H9 (cell line): ENCODE measurements at regions not wholly inside any gene's neighbourhood (a gene's known extent, or its start where the extent isn't known, plus 50 kb on each side); places are given as distances from the start of the nearest gene placed in this dataset.

ENCODE experiments used
- DNase-seq: peaks from one replicate; pipeline ENCODE4 v3.0.0-alpha.2; 2017
- H2AFZ ChIP-seq: one replicate; pipeline ENCODE4 v1.6.1; 2013; ENCODE audit warnings: mild to moderate bottlenecking, low read length, control low read depth, moderate library complexity
- H2AK5ac ChIP-seq: 2 replicates; pipeline ENCODE4 v1.6.1; 2013; ENCODE audit warnings: low read length, control low read depth, mixed read lengths; ENCODE audit not compliant: insufficient read length
- H2BK120ac ChIP-seq: one replicate; pipeline ENCODE4 v1.6.1; 2013; ENCODE audit warnings: low read depth, mild to moderate bottlenecking, low read length, control low read depth, inconsistent platforms; ENCODE audit not compliant: poor library complexity, severe bottlenecking
- H2BK12ac ChIP-seq: 2 replicates; pipeline ENCODE4 v1.6.1; 2013; ENCODE audit warnings: low read length, control low read depth, mixed read lengths, low read depth; ENCODE audit not compliant: insufficient read length
- H2BK15ac ChIP-seq: 2 replicates; pipeline ENCODE4 v1.6.1; 2013; ENCODE audit warnings: low read depth, low read length, control low read depth
- H2BK20ac ChIP-seq: one replicate; pipeline ENCODE4 v1.6.1; 2013; ENCODE audit warnings: low read depth, mild to moderate bottlenecking, low read length, control low read depth, inconsistent platforms; ENCODE audit not compliant: poor library complexity, severe bottlenecking
- H2BK5ac ChIP-seq: 2 replicates; pipeline ENCODE4 v1.6.1; 2013; ENCODE audit warnings: low read length, control low read depth, mixed read lengths; ENCODE audit not compliant: insufficient read length
- H3K14ac ChIP-seq: 2 replicates; pipeline ENCODE4 v1.6.1; 2013; ENCODE audit warnings: low read length, control low read depth; ENCODE audit not compliant: insufficient read depth
- H3K18ac ChIP-seq: 2 replicates; pipeline ENCODE4 v1.6.1; 2013; ENCODE audit warnings: low read depth, mild to moderate bottlenecking, mixed read lengths, low read length, control low read depth; ENCODE audit not compliant: insufficient read length
- H3K23ac ChIP-seq: 2 replicates; pipeline ENCODE4 v1.6.1; 2013; ENCODE audit warnings: low read length, control low read depth, mixed read lengths, low read depth; ENCODE audit not compliant: insufficient read length
- H3K23me2 ChIP-seq: 2 replicates; pipeline ENCODE4 v1.6.1; 2013; ENCODE audit warnings: low read depth, mild to moderate bottlenecking, mixed read lengths, low read length, control low read depth; ENCODE audit not compliant: insufficient read length, poor library complexity, severe bottlenecking
- H3K27ac ChIP-seq: 2 replicates; pipeline ENCODE4 v1.5.1; 2013; ENCODE audit warnings: low read length, control low read depth, mixed read lengths, low read depth; ENCODE audit not compliant: insufficient read length
- H3K27me3 ChIP-seq: 2 replicates; pipeline ENCODE4 v1.6.1; 2013; ENCODE audit warnings: low read length, control low read depth, inconsistent platforms; ENCODE audit not compliant: insufficient read depth
- H3K4ac ChIP-seq: 2 replicates; pipeline ENCODE4 v1.6.1; 2013; ENCODE audit warnings: low read depth, mild to moderate bottlenecking, control low read depth, inconsistent platforms, low read length, moderate library complexity
- H3K4me1 ChIP-seq: 2 replicates; pipeline ENCODE4 v1.6.1; 2013; ENCODE audit warnings: low read length, control low read depth, inconsistent platforms; ENCODE audit not compliant: insufficient read depth
- H3K4me2 ChIP-seq: 2 replicates; pipeline ENCODE4 v1.6.1; 2013; ENCODE audit warnings: low read length, control low read depth, mixed read lengths; ENCODE audit not compliant: insufficient read length, insufficient read depth
- H3K56ac ChIP-seq: 2 replicates; pipeline ENCODE4 v1.6.1; 2013; ENCODE audit warnings: low read depth, mild to moderate bottlenecking, mixed read lengths, low read length, control low read depth; ENCODE audit not compliant: insufficient read length
- H3K79me1 ChIP-seq: 2 replicates; pipeline ENCODE4 v1.6.1; 2013; ENCODE audit warnings: low read depth, mild to moderate bottlenecking, moderate library complexity, low read length, control low read depth, inconsistent platforms; ENCODE audit not compliant: insufficient read depth, poor library complexity, severe bottlenecking
- H3K79me2 ChIP-seq: 2 replicates; pipeline ENCODE4 v1.6.1; 2013; ENCODE audit warnings: low read length, control low read depth, inconsistent platforms; ENCODE audit not compliant: insufficient read depth
- H3K9ac ChIP-seq: 2 replicates; pipeline ENCODE4 v1.6.1; 2013; ENCODE audit warnings: low read length, control low read depth, mixed read lengths; ENCODE audit not compliant: insufficient read length; ENCODE audit errors: extremely low read depth
- H3K9me3 ChIP-seq: one replicate; pipeline ENCODE4 v1.6.1; 2013; ENCODE audit warnings: low read depth, low read length, inconsistent platforms; ENCODE audit not compliant: control insufficient read depth
- H3T11ph ChIP-seq: one replicate; pipeline ENCODE4 v1.6.1; 2013; ENCODE audit warnings: mild to moderate bottlenecking, low read length, control low read depth, inconsistent platforms
- H4K20me1 ChIP-seq: one replicate; pipeline ENCODE4 v1.6.1; 2013; ENCODE audit not compliant: control insufficient read depth, insufficient read length, insufficient read depth
- H4K5ac ChIP-seq: 2 replicates; pipeline ENCODE4 v1.6.1; 2013; ENCODE audit warnings: low read depth, mild to moderate bottlenecking, mixed read lengths, low read length, control low read depth; ENCODE audit not compliant: insufficient read length
- H4K8ac ChIP-seq: replicated peaks from 2 replicates; pipeline ENCODE4 v1.6.1; 2013; ENCODE audit warnings: low read length, control low read depth, mixed read lengths, low read depth; ENCODE audit not compliant: insufficient read length
- H4K91ac ChIP-seq: 2 replicates; pipeline ENCODE4 v1.6.1; 2013; ENCODE audit warnings: low read depth, mild to moderate bottlenecking, moderate library complexity, mixed read lengths, low read length, control low read depth; ENCODE audit not compliant: insufficient read length
- H3K27ac Mint-ChIP-seq, 3 experiments: 2 replicates in 2 of 3; 3 replicates in 1 of 3; pipeline ENCODE4 v1.8.0; 2020 to 2021; ENCODE audit warnings: mixed read lengths in 3 of 3, mild to moderate bottlenecking in 1 of 3, moderate library complexity in 1 of 3
- H3K27me3 Mint-ChIP-seq: 2 replicates; pipeline ENCODE4 v1.8.0; 2021; ENCODE audit warnings: low read depth, mild to moderate bottlenecking, moderate library complexity, mixed read lengths
- H3K36me3 Mint-ChIP-seq, 3 experiments: 2 replicates in 2 of 3; 3 replicates in 1 of 3; pipeline ENCODE4 v1.8.0; 2020 to 2021; ENCODE audit warnings: low read depth in 3 of 3, mixed read lengths in 3 of 3; ENCODE audit not compliant: insufficient read depth in 1 of 3
- H3K4me1 Mint-ChIP-seq, 2 experiments: 2 replicates each; pipeline ENCODE4 v1.8.0; 2020; ENCODE audit warnings: mixed read lengths in 2 of 2
- H3K4me3 Mint-ChIP-seq, 2 experiments: 2 replicates in 1 of 2; 3 replicates in 1 of 2; pipeline ENCODE4 v1.8.0; 2020 to 2021; ENCODE audit warnings: mild to moderate bottlenecking in 2 of 2, mixed read lengths in 2 of 2, moderate library complexity in 1 of 2
- H3K9me3 Mint-ChIP-seq, 2 experiments: 2 replicates in 1 of 2; 3 replicates in 1 of 2; pipeline ENCODE4 v1.8.0; 2020; ENCODE audit warnings: mild to moderate bottlenecking in 2 of 2, mixed read lengths in 2 of 2, moderate library complexity in 1 of 2
- CTCF ChIP-seq: fragments of 200-600 bp; sonication (generic); conservative IDR thresholded peaks from 3 replicates; pipeline ENCODE4 v1.8.0; 2021; ENCODE audit warnings: antibody characterized with exemption, mild to moderate bottlenecking
- WGBS: extraction: QIAGEN DNeasy Blood & Tissue Kit; methylation state at CpG from one replicate; pipeline ENCODE4 v1.1.7; 2013; ENCODE audit warnings: missing lambda C conversion rate, low lambda C conversion rate, mixed read lengths; ENCODE audit not compliant: insufficient read length; ENCODE audit errors: extremely low coverage; 5-methylcytosine and 5-hydroxymethylcytosine counted together

- no peak overlapping the region for H2BK5ac ChIP-seq
- no peak overlapping the region for H2BK12ac ChIP-seq
- no peaks in the 10 kb centered on the region for H3K27me3 Mint-ChIP-seq
- no peaks in the 10 kb centered on the region for H3K23me2 ChIP-seq
- no peak overlapping the region for H2AK5ac ChIP-seq
- H3K36me3 Mint-ChIP-seq = peaks cover 0 to 7% (median 5%) of the 10 kb centered on the region in 3 experiments; a peak in 2 of 7 replicates
- H3K79me1 ChIP-seq = no peaks in the 10 kb centered on the region
- H2BK120ac ChIP-seq = no peak overlapping the region
- H3K9me3 ChIP-seq = no peaks in the 10 kb centered on the region
- H3T11ph ChIP-seq = no peak overlapping the region
- no peak overlapping the region for H3K14ac ChIP-seq
- no peak overlapping the region for H3K18ac ChIP-seq
- H2BK15ac ChIP-seq = no peak overlapping the region
- H3K4me2 ChIP-seq = no peak overlapping the region
- H3K27me3 ChIP-seq = no peaks in the 10 kb centered on the region
- no peak overlapping the region for H3K4ac ChIP-seq
- H3K9me3 Mint-ChIP-seq = peaks cover 6 to 7% of the 10 kb centered on the region in 2 experiments; a peak in 4 of 5 replicates
- no peak overlapping the region for H3K27ac Mint-ChIP-seq
- H4K5ac ChIP-seq = no peak overlapping the region
- H3K4me1 Mint-ChIP-seq = peaks cover 10 to 14% of the 10 kb centered on the region in 2 experiments; a peak in 2 of 4 replicates
- H4K20me1 ChIP-seq = no peaks in the 10 kb centered on the region
- H2AFZ ChIP-seq = no peak overlapping the region
- TF ChIP-seq CTCF = no peak
- no peak overlapping the region for H2BK20ac ChIP-seq
- H3K79me2 ChIP-seq = no peaks in the 10 kb centered on the region
- no peak overlapping the region for H3K23ac ChIP-seq
- no peak overlapping the region for H4K8ac ChIP-seq
- no peak overlapping the region for H4K91ac ChIP-seq
- no peak for DNase-seq
- H3K27ac ChIP-seq = no peak overlapping the region
- H3K9ac ChIP-seq = no peak overlapping the region
- H3K4me3 Mint-ChIP-seq = no peak overlapping the region
- no CpG with 5 or more reads among the region's 1 CpG for WGBS
- no peak overlapping the region for H3K56ac ChIP-seq
- no peaks in the 10 kb centered on the region for H3K4me1 ChIP-seq
Observed at GRCh38 chr4:136855886-136856285, 676.4 kb downstream of the PCDH18 start.
